VCaP (cell line): ENCODE measurements at regions not wholly inside any gene's neighbourhood (a gene's known extent, or its start where the extent isn't known, plus 50 kb on each side); places are given as distances from the start of the nearest gene placed in this dataset.

Source experiments
- H3K27ac ChIP-seq: fragments of 450-650 bp; 2 replicates; pipeline ENCODE4 v1.5.1; 2017
- CTCF ChIP-seq: fragments of 450-650 bp; conservative IDR thresholded peaks from 2 replicates; pipeline ENCODE4 v1.5.1; 2017; ENCODE audit warnings: mild to moderate bottlenecking, moderate library complexity

GRCh38 chr14:85426068-85426935 lies 103.6 kb upstream of the FLRT2 start:
- no peak for TF ChIP-seq CTCF
- no peak overlapping the region for H3K27ac ChIP-seq

- H3K27ac ChIP-seq, result no peak overlapping the region
- TF ChIP-seq CTCF, result no peak
Measured at GRCh38 chr14:85428926-85429325, 101.0 kb upstream of the FLRT2 start.

GRCh38 chr14:85437148-85437547 lies 92.8 kb upstream of the FLRT2 start:
- no peak for TF ChIP-seq CTCF
- H3K27ac ChIP-seq, result no peak overlapping the region

- no peak overlapping the region for H3K27ac ChIP-seq
- TF ChIP-seq CTCF, result no peak
Measured at GRCh38 chr14:85438001-85438400, 91.9 kb upstream of the FLRT2 start.

GRCh38 chr14:85438481-85438942 lies 91.4 kb upstream of the FLRT2 start:
- TF ChIP-seq CTCF, result no peak
- no peak overlapping the region for H3K27ac ChIP-seq

- TF ChIP-seq CTCF, result no peak
- H3K27ac ChIP-seq, result no peak overlapping the region
Measured at GRCh38 chr14:85439696-85440328, 90.1 kb upstream of the FLRT2 start.

- no peak overlapping the region for H3K27ac ChIP-seq
- TF ChIP-seq CTCF, result no peak
Measured at GRCh38 chr14:85441909-85442643, 87.9 kb upstream of the FLRT2 start.
